H9 (cell line): ENCODE measurements at regions not wholly inside any gene's neighbourhood (a gene's known extent, or its start where the extent isn't known, plus 50 kb on each side); places are given as distances from the start of the nearest gene placed in this dataset.

Source experiments
- DNase-seq: peaks from one replicate; pipeline ENCODE4 v3.0.0-alpha.2; 2017
- H2AFZ ChIP-seq: one replicate; pipeline ENCODE4 v1.6.1; 2013; ENCODE audit warnings: mild to moderate bottlenecking, low read length, control low read depth, moderate library complexity
- H2AK5ac ChIP-seq: 2 replicates; pipeline ENCODE4 v1.6.1; 2013; ENCODE audit warnings: low read length, control low read depth, mixed read lengths; ENCODE audit not compliant: insufficient read length
- H2BK120ac ChIP-seq: one replicate; pipeline ENCODE4 v1.6.1; 2013; ENCODE audit warnings: low read depth, mild to moderate bottlenecking, low read length, control low read depth, inconsistent platforms; ENCODE audit not compliant: poor library complexity, severe bottlenecking
- H2BK12ac ChIP-seq: 2 replicates; pipeline ENCODE4 v1.6.1; 2013; ENCODE audit warnings: low read length, control low read depth, mixed read lengths, low read depth; ENCODE audit not compliant: insufficient read length
- H2BK15ac ChIP-seq: 2 replicates; pipeline ENCODE4 v1.6.1; 2013; ENCODE audit warnings: low read depth, low read length, control low read depth
- H2BK20ac ChIP-seq: one replicate; pipeline ENCODE4 v1.6.1; 2013; ENCODE audit warnings: low read depth, mild to moderate bottlenecking, low read length, control low read depth, inconsistent platforms; ENCODE audit not compliant: poor library complexity, severe bottlenecking
- H2BK5ac ChIP-seq: 2 replicates; pipeline ENCODE4 v1.6.1; 2013; ENCODE audit warnings: low read length, control low read depth, mixed read lengths; ENCODE audit not compliant: insufficient read length
- H3K14ac ChIP-seq: 2 replicates; pipeline ENCODE4 v1.6.1; 2013; ENCODE audit warnings: low read length, control low read depth; ENCODE audit not compliant: insufficient read depth
- H3K18ac ChIP-seq: 2 replicates; pipeline ENCODE4 v1.6.1; 2013; ENCODE audit warnings: low read depth, mild to moderate bottlenecking, mixed read lengths, low read length, control low read depth; ENCODE audit not compliant: insufficient read length
- H3K23ac ChIP-seq: 2 replicates; pipeline ENCODE4 v1.6.1; 2013; ENCODE audit warnings: low read length, control low read depth, mixed read lengths, low read depth; ENCODE audit not compliant: insufficient read length
- H3K23me2 ChIP-seq: 2 replicates; pipeline ENCODE4 v1.6.1; 2013; ENCODE audit warnings: low read depth, mild to moderate bottlenecking, mixed read lengths, low read length, control low read depth; ENCODE audit not compliant: insufficient read length, poor library complexity, severe bottlenecking
- H3K27ac ChIP-seq: 2 replicates; pipeline ENCODE4 v1.5.1; 2013; ENCODE audit warnings: low read length, control low read depth, mixed read lengths, low read depth; ENCODE audit not compliant: insufficient read length
- H3K27me3 ChIP-seq: 2 replicates; pipeline ENCODE4 v1.6.1; 2013; ENCODE audit warnings: low read length, control low read depth, inconsistent platforms; ENCODE audit not compliant: insufficient read depth
- H3K4ac ChIP-seq: 2 replicates; pipeline ENCODE4 v1.6.1; 2013; ENCODE audit warnings: low read depth, mild to moderate bottlenecking, control low read depth, inconsistent platforms, low read length, moderate library complexity
- H3K4me1 ChIP-seq: 2 replicates; pipeline ENCODE4 v1.6.1; 2013; ENCODE audit warnings: low read length, control low read depth, inconsistent platforms; ENCODE audit not compliant: insufficient read depth
- H3K4me2 ChIP-seq: 2 replicates; pipeline ENCODE4 v1.6.1; 2013; ENCODE audit warnings: low read length, control low read depth, mixed read lengths; ENCODE audit not compliant: insufficient read length, insufficient read depth
- H3K56ac ChIP-seq: 2 replicates; pipeline ENCODE4 v1.6.1; 2013; ENCODE audit warnings: low read depth, mild to moderate bottlenecking, mixed read lengths, low read length, control low read depth; ENCODE audit not compliant: insufficient read length
- H3K79me1 ChIP-seq: 2 replicates; pipeline ENCODE4 v1.6.1; 2013; ENCODE audit warnings: low read depth, mild to moderate bottlenecking, moderate library complexity, low read length, control low read depth, inconsistent platforms; ENCODE audit not compliant: insufficient read depth, poor library complexity, severe bottlenecking
- H3K79me2 ChIP-seq: 2 replicates; pipeline ENCODE4 v1.6.1; 2013; ENCODE audit warnings: low read length, control low read depth, inconsistent platforms; ENCODE audit not compliant: insufficient read depth
- H3K9ac ChIP-seq: 2 replicates; pipeline ENCODE4 v1.6.1; 2013; ENCODE audit warnings: low read length, control low read depth, mixed read lengths; ENCODE audit not compliant: insufficient read length; ENCODE audit errors: extremely low read depth
- H3K9me3 ChIP-seq: one replicate; pipeline ENCODE4 v1.6.1; 2013; ENCODE audit warnings: low read depth, low read length, inconsistent platforms; ENCODE audit not compliant: control insufficient read depth
- H3T11ph ChIP-seq: one replicate; pipeline ENCODE4 v1.6.1; 2013; ENCODE audit warnings: mild to moderate bottlenecking, low read length, control low read depth, inconsistent platforms
- H4K20me1 ChIP-seq: one replicate; pipeline ENCODE4 v1.6.1; 2013; ENCODE audit not compliant: control insufficient read depth, insufficient read length, insufficient read depth
- H4K5ac ChIP-seq: 2 replicates; pipeline ENCODE4 v1.6.1; 2013; ENCODE audit warnings: low read depth, mild to moderate bottlenecking, mixed read lengths, low read length, control low read depth; ENCODE audit not compliant: insufficient read length
- H4K8ac ChIP-seq: replicated peaks from 2 replicates; pipeline ENCODE4 v1.6.1; 2013; ENCODE audit warnings: low read length, control low read depth, mixed read lengths, low read depth; ENCODE audit not compliant: insufficient read length
- H4K91ac ChIP-seq: 2 replicates; pipeline ENCODE4 v1.6.1; 2013; ENCODE audit warnings: low read depth, mild to moderate bottlenecking, moderate library complexity, mixed read lengths, low read length, control low read depth; ENCODE audit not compliant: insufficient read length
- H3K27ac Mint-ChIP-seq, 3 experiments: 2 replicates in 2 of 3; 3 replicates in 1 of 3; pipeline ENCODE4 v1.8.0; 2020 to 2021; ENCODE audit warnings: mixed read lengths in 3 of 3, mild to moderate bottlenecking in 1 of 3, moderate library complexity in 1 of 3
- H3K27me3 Mint-ChIP-seq: 2 replicates; pipeline ENCODE4 v1.8.0; 2021; ENCODE audit warnings: low read depth, mild to moderate bottlenecking, moderate library complexity, mixed read lengths
- H3K36me3 Mint-ChIP-seq, 3 experiments: 2 replicates in 2 of 3; 3 replicates in 1 of 3; pipeline ENCODE4 v1.8.0; 2020 to 2021; ENCODE audit warnings: low read depth in 3 of 3, mixed read lengths in 3 of 3; ENCODE audit not compliant: insufficient read depth in 1 of 3
- H3K4me1 Mint-ChIP-seq, 2 experiments: 2 replicates each; pipeline ENCODE4 v1.8.0; 2020; ENCODE audit warnings: mixed read lengths in 2 of 2
- H3K4me3 Mint-ChIP-seq, 2 experiments: 2 replicates in 1 of 2; 3 replicates in 1 of 2; pipeline ENCODE4 v1.8.0; 2020 to 2021; ENCODE audit warnings: mild to moderate bottlenecking in 2 of 2, mixed read lengths in 2 of 2, moderate library complexity in 1 of 2
- H3K9me3 Mint-ChIP-seq, 2 experiments: 2 replicates in 1 of 2; 3 replicates in 1 of 2; pipeline ENCODE4 v1.8.0; 2020; ENCODE audit warnings: mild to moderate bottlenecking in 2 of 2, mixed read lengths in 2 of 2, moderate library complexity in 1 of 2
- CTCF ChIP-seq: fragments of 200-600 bp; sonication (generic); conservative IDR thresholded peaks from 3 replicates; pipeline ENCODE4 v1.8.0; 2021; ENCODE audit warnings: antibody characterized with exemption, mild to moderate bottlenecking
- WGBS: extraction: QIAGEN DNeasy Blood & Tissue Kit; methylation state at CpG from one replicate; pipeline ENCODE4 v1.1.7; 2013; ENCODE audit warnings: missing lambda C conversion rate, low lambda C conversion rate, mixed read lengths; ENCODE audit not compliant: insufficient read length; ENCODE audit errors: extremely low coverage; 5-methylcytosine and 5-hydroxymethylcytosine counted together

- no peak overlapping the region for H3K9ac ChIP-seq
- Mint-ChIP-seq H3K27me3 (no peaks in the 10 kb centered on the region), H3K4me1 (peaks cover 0 to 5% of the 10 kb centered on the region in 2 experiments; a peak in 1 of 4 replicates), H3K4me3 (no peak overlapping the region), H3K36me3 (no peaks in the 10 kb centered on the region), H3K9me3 (no peaks in the 10 kb centered on the region), H3K27ac (no peak overlapping the region)
- no peaks in the 10 kb centered on the region for H4K20me1 ChIP-seq
- H3K4me1 ChIP-seq, result no peaks in the 10 kb centered on the region
- H2BK120ac ChIP-seq, result no peak overlapping the region
- H3K14ac ChIP-seq, result no peak overlapping the region
- H4K8ac ChIP-seq, result no peak overlapping the region
- H3K4ac ChIP-seq, result no peak overlapping the region
- H2BK15ac ChIP-seq, result no peak overlapping the region
- H3K18ac ChIP-seq, result no peak overlapping the region
- H2AK5ac ChIP-seq, result no peak overlapping the region
- no peak overlapping the region for H3T11ph ChIP-seq
- H2BK20ac ChIP-seq, result no peak overlapping the region
- no peak overlapping the region for H3K4me2 ChIP-seq
- no peak for DNase-seq
- H3K27ac ChIP-seq, result no peak overlapping the region
- no peak overlapping the region for H2BK12ac ChIP-seq
- no peak overlapping the region for H2BK5ac ChIP-seq
- H4K91ac ChIP-seq, result no peak overlapping the region
- H3K27me3 ChIP-seq, result no peaks in the 10 kb centered on the region
- no peak overlapping the region for H3K23ac ChIP-seq
- H2AFZ ChIP-seq, result no peak overlapping the region
- H4K5ac ChIP-seq, result no peak overlapping the region
- H3K79me2 ChIP-seq, result no peaks in the 10 kb centered on the region
- no peak overlapping the region for H3K56ac ChIP-seq
- H3K9me3 ChIP-seq, result no peaks in the 10 kb centered on the region
- no peak for TF ChIP-seq CTCF
- H3K23me2 ChIP-seq, result no peaks in the 10 kb centered on the region
- no CpG with 5 or more reads among the region's 10 CpGs for WGBS
- no peaks in the 10 kb centered on the region for H3K79me1 ChIP-seq
These were observed 379.2 kb downstream of the BMP2 start for GRCh38 chr20:7146552-7147219.
